ENCODE measurements at regions not wholly inside any gene's neighbourhood (a gene's known extent, or its start where the extent isn't known, plus 50 kb on each side); places are given as distances from the start of the nearest gene placed in this dataset.
"Not testable (repeated sequence)": the region's sequence is repeated elsewhere in the genome, so short reads cannot be mapped to it uniquely, and the experiment has no call there.

DNA sequence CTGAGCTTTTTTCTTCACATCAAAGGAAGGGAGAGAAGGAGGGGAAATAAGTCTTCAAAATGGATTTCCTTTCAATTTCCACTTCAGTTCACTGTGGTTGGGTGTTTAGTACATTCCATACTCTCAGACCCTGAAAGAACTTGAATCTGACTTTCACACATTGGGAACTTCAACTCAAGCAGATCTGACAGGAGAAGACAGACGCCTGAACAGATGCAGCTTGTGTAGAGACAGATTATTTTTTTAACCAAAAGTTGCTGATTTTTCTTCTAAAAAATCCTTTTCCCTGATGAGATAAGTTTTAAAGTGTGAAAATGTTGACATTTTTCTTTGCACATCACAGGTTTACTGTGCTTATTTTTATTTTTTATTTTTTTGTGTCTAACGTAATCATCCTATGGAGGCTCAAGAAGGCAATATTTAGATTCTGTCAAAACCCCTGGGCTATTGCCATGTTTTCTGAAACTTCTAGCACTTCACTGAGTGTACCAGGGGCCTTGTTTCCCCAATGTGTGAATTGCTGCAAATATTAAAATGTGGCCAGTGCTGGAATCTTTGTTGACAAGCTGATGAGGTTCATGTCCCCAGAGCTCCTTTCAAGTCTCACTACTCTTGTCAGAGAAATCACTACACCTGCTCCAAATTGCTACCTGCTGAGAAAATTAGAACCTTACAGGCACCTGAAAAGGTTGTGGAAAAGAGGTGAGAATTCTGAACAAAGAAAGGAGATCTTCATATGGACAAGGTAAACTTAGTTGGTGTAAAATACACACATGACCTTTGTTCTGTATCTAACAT is 214.8 kb upstream of the BTBD3 start:
- DNase-seq (ENCODE audit: low read depth in 2 of 2), result no peak

DNA sequence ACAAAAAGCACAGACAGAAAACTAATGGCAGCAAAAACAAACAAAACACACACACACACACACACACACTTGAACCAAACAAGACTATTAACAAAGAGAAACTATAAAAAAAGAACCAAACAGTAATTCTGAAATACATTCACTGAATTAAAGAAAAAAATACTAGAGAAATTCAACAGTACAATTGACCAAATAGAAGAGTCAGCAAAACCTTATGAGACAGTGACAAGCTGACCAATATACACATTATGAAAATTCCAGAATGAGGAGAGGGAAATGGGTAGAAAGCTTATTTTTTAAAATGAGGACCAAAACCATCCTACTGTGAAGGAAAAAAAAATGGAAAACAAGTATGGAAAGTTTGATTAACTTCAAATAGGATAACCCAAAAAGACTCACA is 212.2 kb upstream of the BTBD3 start:
- no peak for DNase-seq (ENCODE audit: low read depth in 2 of 2)

DNA sequence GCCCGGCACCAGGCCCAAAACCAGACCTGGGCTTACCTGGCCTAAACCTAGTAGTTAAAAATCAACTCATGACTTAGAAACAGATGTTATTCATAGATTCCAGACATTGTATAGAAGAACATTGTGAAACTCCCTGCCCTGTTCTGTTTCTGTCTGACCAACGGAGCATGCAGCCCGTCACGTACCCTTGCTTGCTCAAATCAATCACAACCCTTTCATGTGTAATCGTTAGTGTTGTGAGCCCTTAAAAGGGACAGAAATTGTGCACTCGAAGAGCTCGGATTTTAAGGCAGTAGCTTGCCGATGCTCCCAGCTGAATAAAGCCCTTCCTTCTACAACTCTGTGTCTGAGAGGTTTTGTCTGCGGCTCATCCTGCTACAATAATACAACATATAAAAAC is 209.5 kb upstream of the BTBD3 start:
- DNase-seq (ENCODE audit: low read depth in 2 of 2), result not testable (repeated sequence)

DNA sequence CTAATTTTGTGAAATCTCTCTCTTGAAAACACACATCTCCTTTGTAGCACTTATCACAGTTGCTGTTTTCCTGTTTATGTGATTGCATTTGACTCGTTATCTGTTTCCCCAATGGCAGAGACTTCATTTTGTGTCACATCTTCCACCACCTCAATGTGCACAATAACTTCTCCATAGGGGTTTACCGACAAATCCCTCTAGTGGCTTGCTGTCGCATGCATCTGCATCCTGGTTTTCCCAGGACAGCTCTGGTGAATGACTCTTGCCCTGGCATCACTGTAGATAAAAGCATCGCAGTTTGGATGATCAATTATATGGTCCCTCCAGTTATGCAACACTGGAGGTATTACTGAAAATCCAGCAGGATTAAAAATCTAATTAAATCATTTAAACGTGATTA is 206.5 kb upstream of the BTBD3 start:
- DNase-seq (ENCODE audit: low read depth in 2 of 2), result no peak

DNA sequence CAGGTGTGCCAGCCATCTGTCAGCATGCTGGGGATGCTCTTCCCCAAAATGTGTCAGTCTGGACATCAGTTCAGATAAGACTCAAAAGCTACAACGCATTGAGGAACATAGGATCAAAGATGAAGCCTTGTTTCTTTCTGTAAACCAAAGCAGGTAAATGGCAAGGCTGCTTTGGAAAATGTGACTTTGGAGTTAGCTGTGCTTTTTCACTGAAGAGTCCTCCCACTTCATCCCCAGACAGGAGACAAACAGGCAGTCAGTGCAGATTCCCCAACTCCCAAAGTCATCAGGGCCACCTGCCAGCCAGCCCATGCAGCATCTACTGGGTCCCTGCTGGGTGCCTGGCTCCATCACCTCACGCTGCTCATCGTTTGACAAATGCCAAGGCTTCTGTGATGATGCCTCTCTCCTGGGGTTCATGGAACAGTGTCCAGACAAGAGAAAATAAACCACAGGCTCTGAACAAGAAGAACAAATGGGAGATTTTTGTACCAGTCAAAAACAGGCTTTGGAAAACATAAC is 205.0 kb upstream of the BTBD3 start:
- DNase-seq (ENCODE audit: low read depth in 2 of 2), result no peak

DNA sequence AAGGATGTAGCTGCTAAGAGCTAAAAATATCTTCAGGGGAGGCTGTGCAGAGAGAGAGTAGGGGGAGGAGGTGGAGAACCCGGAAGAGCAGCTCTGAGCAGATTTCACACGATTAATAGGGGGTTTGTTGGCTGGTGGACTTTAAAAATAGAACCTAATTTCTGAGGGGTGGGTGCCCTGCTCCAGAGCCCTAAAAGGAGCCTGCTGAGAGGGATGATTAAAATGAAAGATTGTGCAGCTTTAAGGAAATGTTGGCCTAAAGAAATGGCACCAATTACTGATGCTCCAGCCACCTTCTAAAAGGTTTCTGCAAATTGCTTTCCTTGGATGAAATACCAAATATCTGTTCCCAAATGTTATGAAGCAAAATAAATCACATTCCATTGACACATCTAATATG is 202.8 kb upstream of the BTBD3 start:
- no peak for DNase-seq (ENCODE audit: low read depth in 2 of 2)

DNA sequence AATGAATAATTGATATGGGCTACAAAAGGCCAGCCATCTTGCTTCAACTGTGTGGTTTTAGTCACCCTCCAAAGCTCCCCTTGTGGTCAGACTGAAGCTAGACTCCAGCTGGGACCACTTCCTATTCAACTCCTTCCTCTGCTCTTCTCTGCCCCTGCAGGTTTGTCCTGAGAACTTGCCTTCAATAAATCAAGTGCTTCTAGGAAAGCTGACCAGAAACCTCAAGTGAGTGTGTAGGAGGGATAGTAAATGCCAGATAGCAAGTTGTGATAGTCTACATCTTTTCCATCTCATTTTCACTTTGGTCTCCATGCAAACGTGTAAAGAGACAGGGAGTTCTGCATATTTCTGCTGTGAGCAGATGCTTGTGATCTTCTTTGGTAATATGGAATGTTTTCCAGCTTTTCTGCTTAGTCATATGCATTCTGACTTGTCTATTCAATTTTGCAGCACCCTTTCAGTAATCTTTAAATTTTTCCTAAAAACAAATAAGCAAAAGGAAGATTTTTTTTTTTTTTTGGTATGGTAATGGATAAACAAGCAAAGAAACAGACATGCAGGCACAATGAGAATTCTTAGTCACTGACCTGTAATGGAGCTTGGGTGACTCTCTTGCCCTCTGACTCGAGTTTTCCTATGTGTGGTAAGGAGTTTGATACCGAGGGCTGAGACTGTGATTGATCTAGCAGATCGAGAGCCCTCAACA is 201.3 kb upstream of the BTBD3 start:
- peak in 1 of 2 donors; percentile 6 for DNase-seq (ENCODE audit: low read depth in 2 of 2)

DNA sequence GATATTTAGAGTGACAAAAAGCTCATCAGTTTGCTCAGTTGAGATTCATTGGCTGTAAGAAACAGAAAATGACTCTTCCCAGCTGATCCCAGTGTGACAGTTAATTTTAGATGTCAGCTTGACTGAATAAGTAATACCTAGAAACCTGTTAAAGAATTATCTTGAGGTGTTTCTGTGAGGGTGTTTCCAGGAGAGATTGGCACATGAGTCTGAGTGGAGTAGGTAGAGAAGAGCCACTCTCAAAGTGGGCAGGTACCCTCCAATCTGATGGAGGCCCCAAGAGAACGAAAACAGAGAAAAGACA is 200.8 kb upstream of the BTBD3 start:
- DNase-seq (ENCODE audit: low read depth in 2 of 2), result no peak

DNA sequence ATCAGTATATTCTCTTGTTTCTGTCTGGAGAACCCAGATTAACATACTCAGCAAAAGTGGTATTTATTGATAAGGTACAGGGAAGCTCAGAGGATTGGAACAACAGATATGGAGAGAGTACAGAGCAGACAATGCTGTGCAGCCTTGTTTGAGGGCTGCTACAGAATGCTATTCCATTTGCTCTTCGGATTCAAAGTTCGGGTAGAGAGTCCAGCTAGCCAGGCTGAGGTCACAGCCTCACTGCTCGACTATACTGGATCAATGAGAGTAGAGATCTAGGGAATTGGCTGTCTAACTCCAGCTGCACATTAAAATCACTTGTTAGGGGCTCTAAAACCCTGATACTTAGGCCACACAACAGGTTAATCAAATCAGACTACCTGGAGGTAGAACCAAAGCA is 200.1 kb upstream of the BTBD3 start:
- DNase-seq (ENCODE audit: low read depth in 2 of 2), result no peak

DNA sequence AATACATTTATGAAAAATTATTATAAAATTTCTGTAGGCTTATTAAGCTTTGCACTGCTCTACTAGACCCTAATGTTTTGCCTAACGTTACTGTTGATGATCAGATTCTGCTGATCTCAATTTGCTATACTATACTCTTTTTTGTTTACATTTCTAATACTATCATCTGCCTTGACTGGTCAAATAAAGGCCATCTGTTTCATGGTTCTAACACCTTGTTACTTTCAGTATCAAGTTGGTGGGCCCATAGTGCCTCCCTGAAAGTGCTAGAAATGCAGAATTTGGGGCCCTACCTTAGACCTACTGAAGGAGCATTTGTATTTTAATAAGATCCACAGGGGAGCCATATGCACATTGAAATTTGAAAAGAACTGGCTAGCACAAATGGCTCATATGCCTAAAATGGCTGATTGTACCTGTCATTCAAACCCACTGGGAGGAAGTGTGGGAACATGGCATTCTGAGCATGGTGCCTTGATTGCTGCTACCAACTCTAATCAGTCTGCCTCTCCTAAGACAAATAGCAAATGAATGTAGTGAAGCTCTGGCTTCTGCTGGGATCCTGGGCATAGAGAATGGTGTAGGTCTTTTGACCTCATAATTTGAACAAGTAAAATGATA is 199.1 kb upstream of the BTBD3 start:
- DNase-seq (ENCODE audit: low read depth in 2 of 2), result no peak

DNA sequence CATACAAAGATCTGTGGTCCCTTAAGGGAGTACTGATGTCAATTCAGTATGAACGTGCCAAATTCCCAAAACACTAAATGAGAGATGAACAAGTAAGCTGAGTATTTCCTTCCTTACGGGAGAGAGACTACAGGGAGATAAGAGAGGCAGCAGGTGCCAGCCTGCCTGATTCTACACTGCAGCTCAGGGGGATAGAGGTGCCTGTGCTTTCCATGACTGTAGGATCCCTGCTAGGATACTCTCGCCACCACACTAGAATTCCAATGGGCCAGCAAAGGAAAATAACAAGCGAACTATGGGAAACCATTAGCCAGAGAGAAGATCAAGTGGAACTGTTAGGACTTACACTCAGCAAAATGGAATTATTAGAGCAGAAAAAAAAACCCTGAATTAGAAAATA is 198.5 kb upstream of the BTBD3 start:
- DNase-seq (ENCODE audit: low read depth in 2 of 2), result no peak

DNA sequence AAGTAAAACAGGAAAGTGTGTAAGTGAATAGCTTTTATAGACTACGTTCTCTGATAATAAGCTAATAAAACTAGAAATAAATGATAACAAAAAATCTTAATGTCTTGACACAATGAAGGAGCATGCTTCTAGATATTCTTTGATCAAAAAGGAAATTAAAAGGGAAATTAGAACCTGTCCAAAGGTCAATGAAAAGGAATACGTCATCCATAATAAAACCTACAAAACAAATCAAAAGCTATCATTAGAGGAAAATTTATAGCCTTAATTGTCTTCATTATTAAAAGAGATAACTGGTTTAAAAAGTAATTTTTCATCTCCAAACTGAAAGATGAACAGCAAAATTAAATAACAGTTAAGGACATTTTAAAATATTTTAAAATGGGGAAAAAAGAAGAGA is 196.3 kb upstream of the BTBD3 start:
- no peak for DNase-seq (ENCODE audit: low read depth in 2 of 2)

DNA sequence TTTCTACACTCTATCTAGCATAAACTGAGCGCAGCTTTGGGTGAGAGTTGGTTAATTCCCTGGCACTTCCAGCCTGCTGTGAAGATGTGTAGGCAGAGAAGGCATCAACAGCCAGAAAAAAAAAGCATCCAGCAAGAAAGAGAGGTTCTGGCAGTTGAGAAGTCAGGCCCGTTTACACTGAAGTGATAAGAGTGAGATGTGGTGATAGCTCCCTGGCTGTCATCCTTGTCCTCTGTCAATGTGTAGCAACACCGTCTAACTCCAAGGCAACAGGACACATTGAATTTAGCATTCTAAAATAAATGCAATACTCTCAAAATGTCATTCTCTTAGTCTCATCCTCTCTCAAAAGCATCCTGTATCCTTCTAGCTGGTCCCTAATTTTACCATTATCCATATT is 193.6 kb upstream of the BTBD3 start:
- DNase-seq (ENCODE audit: low read depth in 2 of 2), result no peak

DNA sequence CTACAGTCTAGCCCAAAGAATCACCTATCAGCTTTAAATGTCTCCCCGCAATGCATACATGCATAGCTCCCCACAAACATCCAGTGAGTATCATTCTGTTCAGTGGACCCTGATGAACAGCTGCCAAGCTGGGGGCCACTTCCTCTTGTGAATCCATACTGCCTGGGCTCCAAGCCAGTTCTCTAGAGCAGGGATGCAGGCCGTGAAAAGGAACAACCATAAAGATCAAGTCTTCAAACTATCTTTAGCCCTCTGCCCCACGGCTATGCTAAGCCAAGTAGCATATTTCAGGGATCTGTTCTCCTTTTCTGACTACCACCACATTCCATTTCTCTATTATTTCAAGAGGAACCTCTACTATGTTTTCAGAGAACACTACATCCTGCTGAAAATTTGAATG is 191.7 kb upstream of the BTBD3 start:
- DNase-seq (ENCODE audit: low read depth in 2 of 2), result peak in 1 of 2 donors; percentile 25

DNA sequence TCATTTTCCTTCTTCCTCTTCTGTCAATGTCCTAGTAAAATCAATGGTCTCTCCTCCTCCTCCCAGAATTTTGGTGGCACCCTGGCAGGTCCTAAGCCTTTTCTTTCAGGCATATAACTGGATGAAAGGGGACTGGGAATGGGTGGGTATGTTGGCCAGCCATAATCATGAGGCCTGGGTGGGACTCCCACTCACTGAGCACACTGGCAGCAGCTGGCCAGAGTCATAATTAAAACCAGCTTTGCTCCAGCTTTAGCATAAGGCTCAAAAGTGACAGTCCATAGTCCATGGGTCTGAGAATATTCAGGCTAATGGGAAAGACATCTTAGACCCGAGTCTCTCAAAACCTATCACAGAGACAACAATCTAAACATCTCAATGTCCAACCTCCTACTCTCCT is 190.0 kb upstream of the BTBD3 start:
- DNase-seq (ENCODE audit: low read depth in 2 of 2), result no peak

DNA sequence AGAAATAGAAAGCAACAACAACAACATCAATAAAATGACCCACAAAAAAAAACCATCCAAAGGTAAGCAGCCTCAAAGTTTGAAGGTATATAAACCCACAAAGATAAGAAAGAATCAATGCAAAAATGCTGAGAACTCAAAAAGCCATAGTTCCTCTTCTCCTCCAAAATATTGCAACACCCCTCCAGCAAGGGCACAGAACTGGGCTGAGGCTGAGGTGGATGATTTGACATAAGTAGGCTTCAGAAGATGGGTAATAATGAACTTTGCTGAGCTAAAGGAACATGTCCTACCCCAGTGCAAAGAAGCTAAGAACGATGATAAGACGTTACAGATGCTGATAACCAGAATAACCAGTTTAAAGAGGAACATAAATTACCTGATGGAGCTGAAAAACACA is 188.8 kb upstream of the BTBD3 start:
- no peak for DNase-seq (ENCODE audit: low read depth in 2 of 2)

DNA sequence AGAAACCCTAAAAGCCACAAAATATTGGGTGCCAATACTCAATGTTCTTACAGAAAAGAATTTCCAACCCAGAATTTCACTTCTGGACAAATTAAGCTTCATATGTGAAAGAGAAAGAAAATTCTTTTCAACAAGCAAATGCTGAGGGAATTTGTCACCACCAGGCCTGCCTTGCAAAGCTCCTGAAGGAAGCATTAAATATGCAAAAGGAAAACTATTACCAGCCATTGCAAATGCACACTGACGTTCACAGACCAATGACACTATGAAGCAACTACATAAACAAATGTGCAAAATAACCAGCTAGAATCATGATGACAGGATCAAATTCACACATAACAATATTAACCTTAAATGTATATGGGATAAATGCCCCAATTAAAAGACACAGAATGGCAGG is 187.9 kb upstream of the BTBD3 start:
- no peak for DNase-seq (ENCODE audit: low read depth in 2 of 2)

DNA sequence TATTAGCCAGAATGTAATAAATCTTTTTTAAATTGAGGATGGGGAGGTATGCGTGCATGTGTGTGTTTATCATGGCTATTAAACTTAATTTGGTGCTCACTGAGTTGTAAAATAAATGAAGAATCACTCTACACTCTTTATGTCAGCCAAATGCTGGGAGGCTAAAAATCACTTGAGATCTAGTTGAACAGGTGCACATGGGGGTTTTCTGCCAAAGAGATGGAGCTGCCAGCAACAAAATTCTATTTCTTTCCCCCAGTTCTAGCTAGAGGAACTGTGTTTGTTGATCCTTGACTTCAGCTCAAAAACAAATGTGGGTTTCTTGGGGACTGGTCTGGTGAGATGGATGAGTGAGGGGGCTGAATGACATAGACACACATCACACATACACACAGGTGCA is 183.3 kb upstream of the BTBD3 start:
- DNase-seq (ENCODE audit: low read depth in 2 of 2), result no peak

DNA sequence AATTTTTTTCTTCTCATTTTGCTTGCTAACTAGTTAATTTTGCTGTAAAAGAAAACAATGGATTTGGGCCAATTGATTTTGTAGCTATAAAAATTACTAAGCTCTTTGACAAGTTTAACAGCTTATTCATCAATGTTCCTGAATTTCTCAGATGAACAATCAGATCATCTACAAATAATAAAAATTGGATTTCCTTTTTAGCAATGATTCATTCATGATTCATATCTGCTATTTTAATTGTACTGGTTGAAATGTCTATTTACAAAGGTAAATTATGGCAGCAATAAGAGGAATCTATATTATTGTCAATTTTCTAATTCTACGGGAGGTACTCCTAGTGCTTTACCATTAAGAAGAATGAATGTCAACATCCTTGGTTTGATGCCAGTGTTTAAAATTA is 178.8 kb upstream of the BTBD3 start:
- no peak for DNase-seq (ENCODE audit: low read depth in 2 of 2)

DNA sequence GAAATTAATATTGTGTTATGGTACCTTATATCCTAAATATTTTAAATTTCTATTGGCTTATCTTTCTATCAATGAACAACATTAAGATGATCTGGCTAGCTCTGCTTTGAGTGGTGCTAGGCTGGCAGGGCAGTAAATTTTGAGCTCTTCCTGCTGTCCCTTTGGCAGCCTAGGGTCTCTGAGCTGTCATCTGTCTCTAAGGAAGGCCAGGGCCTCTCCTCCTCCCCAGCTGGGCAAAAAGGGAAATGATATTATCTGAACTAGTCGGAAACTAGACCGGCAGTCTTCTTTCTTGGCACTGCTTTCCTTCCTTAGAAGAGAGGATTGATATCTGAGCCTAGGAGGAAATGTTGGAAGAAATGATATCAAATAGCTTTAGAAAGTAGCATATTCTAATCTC is 176.7 kb upstream of the BTBD3 start:
- no peak for DNase-seq (ENCODE audit: low read depth in 2 of 2)

DNA sequence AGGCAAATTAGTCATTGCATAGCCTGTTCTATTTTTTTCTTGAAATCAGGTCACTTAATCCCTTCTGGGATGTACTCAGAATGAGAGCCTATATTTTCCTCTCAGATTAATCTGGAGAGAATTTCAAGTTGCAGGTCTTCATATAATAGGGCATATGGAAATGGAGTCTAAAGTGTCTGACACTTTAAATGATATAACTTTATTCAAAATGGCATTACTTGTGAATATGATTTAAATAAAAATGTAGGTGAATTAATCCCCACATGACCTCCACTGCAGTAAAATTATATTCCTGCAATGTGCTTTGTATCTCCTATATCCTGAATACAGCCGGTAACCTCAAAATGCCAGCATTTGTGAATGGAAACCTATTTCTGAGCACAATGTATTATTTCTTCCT is 172.5 kb upstream of the BTBD3 start:
- DNase-seq (ENCODE audit: low read depth in 2 of 2), result no peak

DNA sequence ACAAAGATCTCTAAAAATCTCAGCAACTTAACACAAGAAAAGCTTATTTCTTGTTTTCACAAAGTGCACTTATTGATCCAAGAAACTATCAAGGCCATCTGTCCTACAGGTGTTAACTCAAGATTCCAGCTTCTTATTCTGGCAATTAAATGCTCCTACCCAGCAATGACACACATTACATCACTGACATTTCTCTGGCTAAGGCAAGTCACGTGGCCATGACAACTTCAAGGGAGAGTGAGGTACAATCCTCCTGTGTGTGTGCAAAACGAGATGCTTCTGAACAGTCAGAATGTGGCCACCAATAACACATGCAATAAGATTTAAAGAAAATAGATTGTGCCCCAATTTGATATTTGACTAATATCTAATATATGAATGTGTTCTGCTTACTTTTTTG is 169.3 kb upstream of the BTBD3 start:
- no peak for DNase-seq (ENCODE audit: low read depth in 2 of 2)

DNA sequence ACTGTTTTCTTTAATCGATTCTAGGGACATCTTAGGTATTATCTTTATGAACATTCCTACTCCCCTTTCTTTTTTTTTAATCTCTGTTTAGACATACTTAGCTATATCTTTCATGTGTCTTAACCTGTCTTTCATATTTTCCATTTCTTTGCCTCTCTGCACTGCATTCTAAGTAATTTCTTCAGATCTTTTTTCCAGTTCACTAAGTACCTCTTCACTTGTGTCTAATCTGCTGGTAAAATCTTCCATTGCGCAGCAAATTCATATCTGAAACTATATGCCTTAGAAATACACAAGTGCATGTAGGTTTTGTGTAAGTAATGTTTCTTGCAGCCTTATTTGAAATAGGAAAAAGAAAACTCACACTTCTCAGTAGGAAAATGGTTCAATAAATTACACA is 165.4 kb upstream of the BTBD3 start:
- no peak for DNase-seq (ENCODE audit: low read depth in 2 of 2)

All from lung microvascular endothelial cell (primary cell).